Pancreas (tissue), 10 donors: ENCODE measurements at regions not wholly inside any gene's neighbourhood (a gene's known extent, or its start where the extent isn't known, plus 50 kb on each side); places are given as distances from the start of the nearest gene placed in this dataset.

Source experiments
- ATAC-seq, 4 donors: fragments of 200-7000 bp; cut with Tn5 transposase; one replicate each; pipeline versions ENCODE4 v1.8.0 to v1.9.1; 2020; ENCODE audit warnings: mild to moderate bottlenecking in 4 of 4, moderate library complexity in 4 of 4
- DNase-seq, 6 donors: peaks; one replicate each; pipeline ENCODE4 v3.0.0-alpha.2; 2020
- FAIRE-seq: peaks from 2 replicates; lab custom pipeline; 2012; peaks lifted over from hg19 to GRCh38; lab: Jason Lieb, UNC
- H3K27ac ChIP-seq, 4 donors: fragments of 200-600 bp; sonication (generic); 1 replicate in 3 of 4; 2 replicates in 1 of 4; pipeline versions ENCODE4 v1.5.0 to v1.8.0; 2020
- H3K27me3 ChIP-seq, 4 donors: fragments of 200-600 bp; one replicate each; pipeline ENCODE4 v1.8.0; 2021
- H3K36me3 ChIP-seq, 3 donors: fragments of 200-600 bp; sonication (generic) in 1 of 3; one replicate each; pipeline versions ENCODE4 v1.5.0 to v1.8.0; 2020 to 2021
- H3K4me1 ChIP-seq, 3 donors: fragments of 200-600 bp; one replicate each; pipeline ENCODE4 v1.8.0; 2021
- H3K4me3 ChIP-seq, 4 donors: fragments of 200-600 bp; sonication (generic) in 2 of 4; one replicate each; pipeline versions ENCODE4 v1.5.0 to v1.8.0; 2020 to 2021
- H3K9me3 ChIP-seq, 4 donors: fragments of 200-600 bp; one replicate each; pipeline ENCODE4 v1.8.0; 2021
- WGBS, 2 donors: extraction: QIAGEN DNeasy Blood & Tissue Kit; methylation state at CpG; one replicate each; pipeline ENCODE4 v1.1.7; 2013; 5-methylcytosine and 5-hydroxymethylcytosine counted together
- intact Hi-C, 3 donors: fragments of 100-400 bp; cut with DNase I; formaldehyde crosslinking; loops; one replicate each; pipeline versions ENCODE4 v1.11.1 to v1.14.2; 2022
- TF ChIP-seq, protein P1 (sequence below), 4 donors: fragments of 200-600 bp; sonication (generic) in 3 of 4; IDR thresholded peaks; one replicate each; pipeline versions ENCODE4 v1.5.0 to v1.8.0; 2021; ENCODE audit warnings: antibody characterized with exemption in 4 of 4
- donor health status: healthy with polysubstance abuse.
- donor health status: DM: no; HTN: no; CAD: no; lungs with moderate emphysema.
- donor health status: DM: no; HTN: no; CAD: no.
- donor health status: control.
- donor health status: control.
- donor health status: Bipolar disorder and iron deficiency.
- donor health status: DM: yes; HTN: yes; CAD: no.
- donor health status: DM: no; HTN: no; CAD: no.
- donor health status: DM: no; HTN: no; CAD: no.
- donor health status: DM: yes; HTN: yes; CAD: no.

DNA sequence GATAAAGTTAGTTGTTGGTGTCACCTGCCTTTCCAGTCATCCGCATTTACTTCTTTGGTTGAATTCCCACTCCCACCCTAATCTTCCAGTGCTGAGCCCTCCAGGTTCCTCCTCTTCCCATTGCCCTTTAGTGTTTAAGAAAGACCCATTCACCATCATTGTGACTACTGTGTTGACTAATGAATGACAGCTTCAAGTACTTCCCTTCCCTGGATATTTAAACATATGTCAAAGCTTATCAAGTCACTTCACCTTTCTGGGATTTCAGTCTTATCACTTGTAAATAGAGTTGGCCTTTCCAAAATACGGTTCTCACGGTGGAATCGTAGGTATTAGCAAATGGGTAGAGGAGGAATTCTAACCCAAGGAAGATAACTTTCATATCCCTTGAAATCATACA, 201.6 kb upstream of the SVIL start:
- TF ChIP-seq, protein P1, sequence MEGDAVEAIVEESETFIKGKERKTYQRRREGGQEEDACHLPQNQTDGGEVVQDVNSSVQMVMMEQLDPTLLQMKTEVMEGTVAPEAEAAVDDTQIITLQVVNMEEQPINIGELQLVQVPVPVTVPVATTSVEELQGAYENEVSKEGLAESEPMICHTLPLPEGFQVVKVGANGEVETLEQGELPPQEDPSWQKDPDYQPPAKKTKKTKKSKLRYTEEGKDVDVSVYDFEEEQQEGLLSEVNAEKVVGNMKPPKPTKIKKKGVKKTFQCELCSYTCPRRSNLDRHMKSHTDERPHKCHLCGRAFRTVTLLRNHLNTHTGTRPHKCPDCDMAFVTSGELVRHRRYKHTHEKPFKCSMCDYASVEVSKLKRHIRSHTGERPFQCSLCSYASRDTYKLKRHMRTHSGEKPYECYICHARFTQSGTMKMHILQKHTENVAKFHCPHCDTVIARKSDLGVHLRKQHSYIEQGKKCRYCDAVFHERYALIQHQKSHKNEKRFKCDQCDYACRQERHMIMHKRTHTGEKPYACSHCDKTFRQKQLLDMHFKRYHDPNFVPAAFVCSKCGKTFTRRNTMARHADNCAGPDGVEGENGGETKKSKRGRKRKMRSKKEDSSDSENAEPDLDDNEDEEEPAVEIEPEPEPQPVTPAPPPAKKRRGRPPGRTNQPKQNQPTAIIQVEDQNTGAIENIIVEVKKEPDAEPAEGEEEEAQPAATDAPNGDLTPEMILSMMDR (IDR thresholded peaks at IDR 0.05) = no peak
- intact Hi-C loops = no loop called here
- FAIRE-seq (no peak), DNase-seq (no peak), ATAC-seq (no peak)
- Histone ChIP-seq H3K9me3 (no peaks in the 10 kb centered on the region), H3K4me1 (peaks cover 9 to 27% (median 10%) of the 10 kb centered on the region in 3 donors), H3K27ac (no peak overlapping the region), H3K36me3 (no peaks in the 10 kb centered on the region), H3K27me3 (no peaks in the 10 kb centered on the region), H3K4me3 (no peak overlapping the region)
- 36% methylated on average over 4 of the region's 4 CpGs for WGBS, 2 donors

- ATAC-seq = no peak
- Histone ChIP-seq H3K4me1 (peaks cover 3 to 16% (median 9%) of the 10 kb centered on the region in 3 donors), H3K27ac (no peak overlapping the region), H3K4me3 (no peak overlapping the region), H3K27me3 (no peaks in the 10 kb centered on the region), H3K36me3 (no peaks in the 10 kb centered on the region), H3K9me3 (no peaks in the 10 kb centered on the region)
- no peak for FAIRE-seq
- no peak for DNase-seq
- intact Hi-C loops = no loop called here
- TF ChIP-seq, protein P1 (IDR thresholded peaks at IDR 0.05) = no peak
These were observed 200.3 kb upstream of the SVIL start for GRCh38 chr10:29835055-29835454.

GRCh38 chr10:29830531-29831512, 196.1 kb upstream of the SVIL start:
- ATAC-seq = no peak
- DNase-seq = no peak

GRCh38 chr10:29829776-29830175, 195.0 kb upstream of the SVIL start:
- DNase-seq = no peak
- Histone ChIP-seq H3K9me3 (no peaks in the 10 kb centered on the region), H3K27ac (no peak overlapping the region), H3K36me3 (no peaks in the 10 kb centered on the region), H3K4me1 (no peaks in the 10 kb centered on the region), H3K4me3 (no peak overlapping the region), H3K27me3 (no peaks in the 10 kb centered on the region)
- no peak for ATAC-seq
- WGBS, 2 donors = 75 to 88% methylated on average over 2 of the region's 2 CpGs
- TF ChIP-seq, protein P1 (IDR thresholded peaks at IDR 0.05) = no peak
- intact Hi-C loops = no loop called here
- no peak for FAIRE-seq

More at GRCh38 chr10:29830531-29831512, 196.1 kb upstream of the SVIL start:
- Histone ChIP-seq H3K4me3 (no peak overlapping the region), H3K27ac (no peak overlapping the region), H3K4me1 (no peaks in the 10 kb centered on the region), H3K27me3 (no peaks in the 10 kb centered on the region), H3K36me3 (no peaks in the 10 kb centered on the region), H3K9me3 (no peaks in the 10 kb centered on the region)
- no peak for FAIRE-seq
- 75 to 86% methylated on average over 6 of the region's 6 CpGs for WGBS, 2 donors
- intact Hi-C loops = no loop called here
- TF ChIP-seq, protein P1 (IDR thresholded peaks at IDR 0.05) = no peak

- Histone ChIP-seq H3K36me3 (no peaks in the 10 kb centered on the region), H3K27me3 (no peaks in the 10 kb centered on the region), H3K4me3 (no peak overlapping the region), H3K9me3 (no peaks in the 10 kb centered on the region), H3K27ac (no peak overlapping the region), H3K4me1 (no peaks in the 10 kb centered on the region)
- ATAC-seq (no peak), DNase-seq (no peak), FAIRE-seq (no peak)
- WGBS, 2 donors = 82 to 84% methylated on average over 3 of the region's 3 CpGs
- TF ChIP-seq, protein P1 (IDR thresholded peaks at IDR 0.05) = no peak
- intact Hi-C loops = no loop called here
These were observed 194.2 kb upstream of the SVIL start for GRCh38 chr10:29828956-29829355.
